IPS-NIHi7 (cell line): ENCODE measurements at regions not wholly inside any gene's neighbourhood (a gene's known extent, or its start where the extent isn't known, plus 50 kb on each side); places are given as distances from the start of the nearest gene placed in this dataset.

Experiments used
- DNase-seq: peaks from one replicate; pipeline ENCODE4 v3.0.0; 2012; ENCODE audit warnings: mixed read lengths; ENCODE audit errors: extremely low spot score

- DNase-seq: no peak
These were observed 70.4 kb upstream of the TAMM41 start for GRCh38 chr3:11917051-11917450.

- no peak for DNase-seq
These were observed 72.7 kb upstream of the TAMM41 start for GRCh38 chr3:11919390-11919789.

- no peak for DNase-seq
These were observed 77.8 kb upstream of the TAMM41 start for GRCh38 chr3:11924518-11924917.

- no peak for DNase-seq
These were observed 75.8 kb upstream of the SYN2 start for GRCh38 chr3:11928381-11928780.

GRCh38 chr3:11929531-11929930 is 74.7 kb upstream of the SYN2 start:
- DNase-seq: no peak

GRCh38 chr3:11930084-11930483 is 74.1 kb upstream of the SYN2 start:
- no peak for DNase-seq

GRCh38 chr3:11932636-11933035 is 71.6 kb upstream of the SYN2 start:
- DNase-seq: no peak

GRCh38 chr3:11933529-11933928 is 70.7 kb upstream of the SYN2 start:
- DNase-seq: no peak

- DNase-seq: peak; percentile 81
These were observed 60.0 kb upstream of the SYN2 start for GRCh38 chr3:11944052-11944673.

GRCh38 chr3:11948331-11948730 is 55.9 kb upstream of the SYN2 start:
- no peak for DNase-seq

GRCh38 chr3:11948866-11949265 is 55.3 kb upstream of the SYN2 start:
- DNase-seq: no peak

- no peak for DNase-seq
These were observed 54.8 kb upstream of the SYN2 start for GRCh38 chr3:11949351-11949750.

GRCh38 chr3:11950576-11950975 is 53.6 kb upstream of the SYN2 start:
- no peak for DNase-seq

GRCh38 chr3:11953350-11953749 is 50.8 kb upstream of the SYN2 start:
- DNase-seq: no peak

GRCh38 chr3:11953778-11954177 is 50.4 kb upstream of the SYN2 start:
- DNase-seq: no peak

- no peak for DNase-seq
These were observed 49.8 kb upstream of the SYN2 start for GRCh38 chr3:11954312-11954934.
